ENCODE measurements at regions not wholly inside any gene's neighbourhood (a gene's known extent, or its start where the extent isn't known, plus 50 kb on each side); places are given as distances from the start of the nearest gene placed in this dataset.

DNA sequence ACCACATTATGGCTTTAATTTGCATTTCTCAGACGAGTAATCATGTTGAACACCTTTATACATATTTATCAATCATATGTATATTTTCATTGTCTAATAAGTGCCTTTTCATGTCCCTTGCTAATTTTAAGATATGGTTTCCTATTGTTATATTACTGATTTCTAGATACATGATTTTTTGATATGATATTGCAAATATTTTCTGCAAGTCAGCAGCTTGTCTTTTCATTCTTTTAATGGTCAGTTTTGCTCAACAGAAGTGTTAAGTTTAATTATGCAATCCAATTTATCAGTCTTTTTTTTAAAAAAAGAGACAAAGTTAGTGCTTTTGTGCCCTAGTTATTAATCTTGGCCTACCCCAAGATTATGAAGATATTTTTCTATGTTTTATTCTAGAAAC lies 1377.8 kb upstream of the CITED2 start:
- H3K4me3 Mint-ChIP-seq: no peak overlapping the region
- H3K4me3 ChIP-seq (ENCODE audit: low read length): no peak overlapping the region
- H3K36me3 Mint-ChIP-seq (ENCODE audit: low read depth): peaks cover 4% of the 10 kb centered on the region
- H3K4me1 ChIP-seq (ENCODE audit: control insufficient read depth, insufficient read depth, low read length): no peaks in the 10 kb centered on the region
- peaks cover 19% of the 10 kb centered on the region for H3K9me3 Mint-ChIP-seq
- no peak overlapping the region for H3K27ac Mint-ChIP-seq
- no peaks in the 10 kb centered on the region for H3K36me3 ChIP-seq (ENCODE audit: control insufficient read depth, insufficient read depth, low read length)
- H3K27me3 Mint-ChIP-seq (ENCODE audit: insufficient read depth): no peaks in the 10 kb centered on the region
- TF ChIP-seq, protein P1, sequence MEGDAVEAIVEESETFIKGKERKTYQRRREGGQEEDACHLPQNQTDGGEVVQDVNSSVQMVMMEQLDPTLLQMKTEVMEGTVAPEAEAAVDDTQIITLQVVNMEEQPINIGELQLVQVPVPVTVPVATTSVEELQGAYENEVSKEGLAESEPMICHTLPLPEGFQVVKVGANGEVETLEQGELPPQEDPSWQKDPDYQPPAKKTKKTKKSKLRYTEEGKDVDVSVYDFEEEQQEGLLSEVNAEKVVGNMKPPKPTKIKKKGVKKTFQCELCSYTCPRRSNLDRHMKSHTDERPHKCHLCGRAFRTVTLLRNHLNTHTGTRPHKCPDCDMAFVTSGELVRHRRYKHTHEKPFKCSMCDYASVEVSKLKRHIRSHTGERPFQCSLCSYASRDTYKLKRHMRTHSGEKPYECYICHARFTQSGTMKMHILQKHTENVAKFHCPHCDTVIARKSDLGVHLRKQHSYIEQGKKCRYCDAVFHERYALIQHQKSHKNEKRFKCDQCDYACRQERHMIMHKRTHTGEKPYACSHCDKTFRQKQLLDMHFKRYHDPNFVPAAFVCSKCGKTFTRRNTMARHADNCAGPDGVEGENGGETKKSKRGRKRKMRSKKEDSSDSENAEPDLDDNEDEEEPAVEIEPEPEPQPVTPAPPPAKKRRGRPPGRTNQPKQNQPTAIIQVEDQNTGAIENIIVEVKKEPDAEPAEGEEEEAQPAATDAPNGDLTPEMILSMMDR (conservative IDR thresholded peaks at IDR 0.05): no peak
- H3K27me3 ChIP-seq (ENCODE audit: control insufficient read depth, insufficient read depth, low read length, poor library complexity, severe bottlenecking): no peaks in the 10 kb centered on the region
- H3K9me3 ChIP-seq (ENCODE audit: control insufficient read depth, low read length): peaks cover 25% of the 10 kb centered on the region
- no peak overlapping the region for H3K9ac ChIP-seq (ENCODE audit: extremely low read depth, low read length, poor library complexity, severe bottlenecking)
- DNase-seq: no peak
- no peaks in the 10 kb centered on the region for H3K4me1 Mint-ChIP-seq
- no peak overlapping the region for H3K27ac ChIP-seq (ENCODE audit: low read depth, low read length)
- no CpG with 5 or more reads among the region's 1 CpG for WGBS, 2 experiments (ENCODE audit: insufficient coverage in 1 of 2, insufficient read length in 1 of 2)

DNA sequence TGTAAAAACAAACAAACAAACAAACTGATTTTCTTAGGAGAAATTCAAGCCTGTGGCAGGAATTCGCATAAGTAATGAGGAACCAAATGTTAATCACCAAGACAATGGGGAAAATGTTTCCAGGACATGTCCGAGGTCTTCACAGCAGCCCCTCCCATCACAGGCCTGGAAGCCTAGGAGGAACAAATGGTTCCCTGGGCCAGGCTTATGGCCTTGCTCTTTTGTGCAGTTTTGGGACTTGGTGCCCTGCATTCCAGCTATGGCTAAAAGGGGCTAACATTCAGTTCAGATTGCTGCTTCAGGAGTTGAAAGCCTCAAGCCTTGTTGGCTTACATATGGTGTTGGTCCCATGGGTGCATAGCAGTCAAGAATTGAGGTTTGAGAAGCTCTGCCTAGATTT lies 1372.7 kb upstream of the CITED2 start:
- Mint-ChIP-seq H3K27ac (no peak overlapping the region), H3K36me3 (ENCODE audit: low read depth) (peaks cover 7% of the 10 kb centered on the region), H3K4me3 (no peak overlapping the region), H3K4me1 (no peaks in the 10 kb centered on the region), H3K9me3 (peaks cover 44% of the 10 kb centered on the region), H3K27me3 (ENCODE audit: insufficient read depth) (no peaks in the 10 kb centered on the region)
- no peaks in the 10 kb centered on the region for H3K27me3 ChIP-seq (ENCODE audit: control insufficient read depth, insufficient read depth, low read length, poor library complexity, severe bottlenecking)
- no peak overlapping the region for H3K27ac ChIP-seq (ENCODE audit: low read depth, low read length)
- no peaks in the 10 kb centered on the region for H3K36me3 ChIP-seq (ENCODE audit: control insufficient read depth, insufficient read depth, low read length)
- DNase-seq: no peak
- no peak overlapping the region for H3K9ac ChIP-seq (ENCODE audit: extremely low read depth, low read length, poor library complexity, severe bottlenecking)
- peaks cover 30% of the 10 kb centered on the region for H3K9me3 ChIP-seq (ENCODE audit: control insufficient read depth, low read length)
- 67 to 92% methylated on average over 1 to 2 of the region's 2 CpGs for WGBS, 2 experiments (ENCODE audit: insufficient coverage in 1 of 2, insufficient read length in 1 of 2)
- no peaks in the 10 kb centered on the region for H3K4me1 ChIP-seq (ENCODE audit: control insufficient read depth, insufficient read depth, low read length)
- H3K4me3 ChIP-seq (ENCODE audit: low read length): peak overlapping the region; percentile 61
- TF ChIP-seq, protein P1 (conservative IDR thresholded peaks at IDR 0.05): no peak

DNA sequence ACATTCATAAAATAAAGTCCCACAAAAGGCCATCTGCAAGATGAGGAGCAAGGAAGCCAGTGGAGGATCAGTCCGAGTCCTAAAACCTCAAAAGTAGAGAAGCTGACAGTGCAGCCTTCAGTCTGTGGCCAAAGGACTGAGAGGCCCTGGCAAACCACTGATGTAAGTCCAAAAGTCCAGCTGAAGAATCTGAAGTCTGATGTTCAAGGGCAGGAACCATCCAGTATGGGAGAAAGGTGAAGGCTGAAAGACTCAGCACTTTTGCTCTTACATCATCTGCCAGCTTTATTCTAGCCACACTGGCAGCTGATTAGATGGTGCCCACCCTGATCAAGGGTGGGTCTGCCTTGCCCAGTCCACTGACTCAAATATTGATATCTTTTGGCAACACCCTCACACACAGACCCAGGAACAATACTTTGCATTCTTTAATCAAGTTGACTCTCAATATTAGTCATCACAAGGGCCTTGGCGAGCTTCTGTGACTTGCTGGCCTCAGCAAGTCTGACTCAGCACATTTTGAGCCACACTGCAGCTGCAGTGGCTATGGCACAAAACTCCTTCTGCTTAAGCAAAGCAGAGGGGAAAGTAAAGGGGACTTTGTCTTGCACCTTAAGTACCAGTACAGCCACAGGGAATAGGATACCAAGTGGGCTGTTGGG lies 1370.3 kb upstream of the CITED2 start:
- Mint-ChIP-seq H3K27ac (no peak overlapping the region), H3K27me3 (ENCODE audit: insufficient read depth) (no peaks in the 10 kb centered on the region), H3K4me1 (peaks cover 11% of the 10 kb centered on the region), H3K9me3 (peaks cover 44% of the 10 kb centered on the region), H3K4me3 (no peak overlapping the region), H3K36me3 (ENCODE audit: low read depth) (peaks cover 7% of the 10 kb centered on the region)
- Histone ChIP-seq H3K4me3 (ENCODE audit: low read length) (no peak overlapping the region), H3K4me1 (ENCODE audit: control insufficient read depth, insufficient read depth, low read length) (no peaks in the 10 kb centered on the region), H3K9me3 (ENCODE audit: control insufficient read depth, low read length) (peaks cover 30% of the 10 kb centered on the region), H3K27me3 (ENCODE audit: control insufficient read depth, insufficient read depth, low read length, poor library complexity, severe bottlenecking) (no peaks in the 10 kb centered on the region), H3K9ac (ENCODE audit: extremely low read depth, low read length, poor library complexity, severe bottlenecking) (no peak overlapping the region), H3K27ac (ENCODE audit: low read depth, low read length) (no peak overlapping the region), H3K36me3 (ENCODE audit: control insufficient read depth, insufficient read depth, low read length) (no peaks in the 10 kb centered on the region)
- TF ChIP-seq, protein P1 (conservative IDR thresholded peaks at IDR 0.05): no peak
- no peak for DNase-seq
- WGBS, 2 experiments (ENCODE audit: insufficient coverage in 1 of 2, insufficient read length in 1 of 2): 88 to 90% methylated on average over 2 of the region's 2 CpGs

Measured in endodermal cell (in vitro differentiated cells).